Activated naive CD8-positive, alpha-beta T cell (primary cell): ENCODE measurements at regions not wholly inside any gene's neighbourhood (a gene's known extent, or its start where the extent isn't known, plus 50 kb on each side); places are given as distances from the start of the nearest gene placed in this dataset.

Source experiments
- H3K27ac Mint-ChIP-seq: one replicate; pipeline ENCODE4 v1.8.0; 2021; ENCODE audit warnings: mixed read lengths
- H3K27me3 Mint-ChIP-seq: one replicate; pipeline ENCODE4 v1.8.0; 2021; ENCODE audit warnings: mixed read lengths
- H3K36me3 Mint-ChIP-seq: one replicate; pipeline ENCODE4 v1.8.0; 2021; ENCODE audit warnings: mixed read lengths
- H3K4me1 Mint-ChIP-seq: one replicate; pipeline ENCODE4 v1.8.0; 2021; ENCODE audit warnings: low read depth, mixed read lengths
- H3K4me3 Mint-ChIP-seq: one replicate; pipeline ENCODE4 v1.8.0; 2021; ENCODE audit warnings: mild to moderate bottlenecking, mixed read lengths
- H3K9me3 Mint-ChIP-seq: one replicate; pipeline ENCODE4 v1.8.0; 2021; ENCODE audit warnings: low read depth, mixed read lengths

GRCh38 chr3:181066143-181067087 is 76.9 kb upstream of the DNAJC19 start:
- Mint-ChIP-seq H3K4me1 (no peaks in the 10 kb centered on the region), H3K27me3 (peaks cover 2% of the 10 kb centered on the region), H3K4me3 (no peak overlapping the region), H3K27ac (no peak overlapping the region), H3K9me3 (no peaks in the 10 kb centered on the region), H3K36me3 (peaks cover 4% of the 10 kb centered on the region)

- Mint-ChIP-seq H3K27ac (no peak overlapping the region), H3K9me3 (no peaks in the 10 kb centered on the region), H3K4me3 (no peak overlapping the region), H3K27me3 (peaks cover 3% of the 10 kb centered on the region), H3K4me1 (no peaks in the 10 kb centered on the region), H3K36me3 (no peaks in the 10 kb centered on the region)
Measured at GRCh38 chr3:181056136-181056732, 66.7 kb upstream of the DNAJC19 start.

- H3K4me3 Mint-ChIP-seq: no peak overlapping the region
- peaks cover 3% of the 10 kb centered on the region for H3K27me3 Mint-ChIP-seq
- H3K36me3 Mint-ChIP-seq: no peaks in the 10 kb centered on the region
- H3K4me1 Mint-ChIP-seq: no peaks in the 10 kb centered on the region
- no peaks in the 10 kb centered on the region for H3K9me3 Mint-ChIP-seq
- H3K27ac Mint-ChIP-seq: no peak overlapping the region
Measured at GRCh38 chr3:181054538-181054937, 65.0 kb upstream of the DNAJC19 start.

- Mint-ChIP-seq H3K27ac (no peak overlapping the region), H3K27me3 (peaks cover 5% of the 10 kb centered on the region), H3K4me3 (no peak overlapping the region), H3K4me1 (no peaks in the 10 kb centered on the region), H3K36me3 (peaks cover 3% of the 10 kb centered on the region), H3K9me3 (no peaks in the 10 kb centered on the region)
Measured at GRCh38 chr3:181052256-181052655, 62.7 kb upstream of the DNAJC19 start.

GRCh38 chr3:181050738-181051137 is 61.2 kb upstream of the DNAJC19 start:
- no peak overlapping the region for H3K27ac Mint-ChIP-seq
- no peaks in the 10 kb centered on the region for H3K9me3 Mint-ChIP-seq
- no peaks in the 10 kb centered on the region for H3K4me1 Mint-ChIP-seq
- peaks cover 5% of the 10 kb centered on the region for H3K27me3 Mint-ChIP-seq
- H3K4me3 Mint-ChIP-seq: no peak overlapping the region
- H3K36me3 Mint-ChIP-seq: peaks cover 5% of the 10 kb centered on the region

GRCh38 chr3:181040030-181040429 is 50.5 kb upstream of the DNAJC19 start:
- no peaks in the 10 kb centered on the region for H3K9me3 Mint-ChIP-seq
- no peaks in the 10 kb centered on the region for H3K27me3 Mint-ChIP-seq
- no peak overlapping the region for H3K27ac Mint-ChIP-seq
- H3K36me3 Mint-ChIP-seq: peaks cover 2% of the 10 kb centered on the region
- H3K4me3 Mint-ChIP-seq: no peak overlapping the region
- no peaks in the 10 kb centered on the region for H3K4me1 Mint-ChIP-seq
